CD14-positive monocyte (primary cell): ENCODE measurements at regions not wholly inside any gene's neighbourhood (a gene's known extent, or its start where the extent isn't known, plus 50 kb on each side); places are given as distances from the start of the nearest gene placed in this dataset.

Source experiments
- DNase-seq, 3 donors: peaks; one replicate each; pipeline ENCODE4 v3.0.0-alpha.2; 2011 to 2022
- H2AFZ ChIP-seq: 2 replicates; pipeline ENCODE4 v1.6.0; 2012; ENCODE audit warnings: mild to moderate bottlenecking, low read depth, low read length, inconsistent platforms; ENCODE audit not compliant: insufficient read depth, poor library complexity, severe bottlenecking
- H3K27ac ChIP-seq, 2 donors: 1 replicate in 1 of 2; 2 replicates in 1 of 2; pipeline ENCODE4 v1.5.1; 2012 to 2013; ENCODE audit warnings: low read length in 2 of 2, control low read depth in 1 of 2, inconsistent platforms in 1 of 2, low read depth in 1 of 2, mild to moderate bottlenecking in 1 of 2
- H3K27me3 ChIP-seq, 2 donors: one replicate each; pipeline versions ENCODE4 v1.6.0 to v1.6.1; 2011 to 2013; ENCODE audit warnings: low read length in 2 of 2; ENCODE audit not compliant: control insufficient read depth in 2 of 2, insufficient read depth in 2 of 2
- H3K36me3 ChIP-seq, 2 donors: replicated peaks in 1 of 2; 1 replicate in 1 of 2; 2 replicates in 1 of 2; pipeline versions ENCODE4 v1.5.1 to v1.6.1; 2012 to 2013; ENCODE audit warnings: low read length in 2 of 2, control low read depth in 1 of 2, inconsistent platforms in 1 of 2, mild to moderate bottlenecking in 1 of 2; ENCODE audit not compliant: insufficient read depth in 2 of 2, control insufficient read depth in 1 of 2
- H3K4me1 ChIP-seq, 2 donors: 1 replicate in 1 of 2; 2 replicates in 1 of 2; pipeline versions ENCODE4 v1.5.1 to v1.6.1; 2012 to 2013; ENCODE audit warnings: low read length in 2 of 2, control low read depth in 1 of 2, inconsistent platforms in 1 of 2, mild to moderate bottlenecking in 1 of 2, moderate library complexity in 1 of 2; ENCODE audit not compliant: insufficient read depth in 2 of 2, control insufficient read depth in 1 of 2
- H3K4me2 ChIP-seq: replicated peaks from 2 replicates; pipeline ENCODE3; 2012; ENCODE audit warnings: low read length, moderate library complexity, mild to moderate bottlenecking; ENCODE audit not compliant: poor library complexity, severe bottlenecking; ENCODE audit errors: extremely low read depth
- H3K4me3 ChIP-seq, 3 experiments: fragments of 200-600 bp in 1 of 3; sonication (generic) in 1 of 3; replicated peaks in 1 of 3; 1 replicate in 2 of 3; 2 replicates in 1 of 3; pipeline ENCODE4 v1.5.1; 2011 to 2013; ENCODE audit warnings: low read length in 3 of 3, mild to moderate bottlenecking in 3 of 3, control low read depth in 2 of 3, low read depth in 2 of 3, inconsistent platforms in 1 of 3, moderate library complexity in 1 of 3
- H3K79me2 ChIP-seq: 2 replicates; pipeline ENCODE4 v1.6.0; 2012; ENCODE audit warnings: mild to moderate bottlenecking, control low read depth, inconsistent platforms, low read length, moderate library complexity; ENCODE audit not compliant: insufficient read depth
- H3K9ac ChIP-seq: 2 replicates; pipeline ENCODE4 v1.6.0; 2017; ENCODE audit warnings: low read length, mild to moderate bottlenecking; ENCODE audit not compliant: insufficient read depth, poor library complexity, severe bottlenecking
- H3K9me3 ChIP-seq, 2 donors: replicated peaks in 1 of 2; 1 replicate in 1 of 2; 2 replicates in 1 of 2; pipeline versions ENCODE4 v1.5.1 to v1.6.1; 2012 to 2013; ENCODE audit warnings: low read length in 2 of 2, control low read depth in 1 of 2; ENCODE audit not compliant: control insufficient read depth in 1 of 2, insufficient read depth in 1 of 2
- H4K20me1 ChIP-seq: 2 replicates; pipeline ENCODE4 v1.6.0; 2012; ENCODE audit warnings: mild to moderate bottlenecking, low read length, control low read depth, moderate library complexity; ENCODE audit not compliant: insufficient read depth
- H3K27ac Mint-ChIP-seq, 7 donors: one replicate each; pipeline ENCODE4 v1.8.0; 2020; ENCODE audit warnings: mild to moderate bottlenecking in 7 of 7, mixed read lengths in 7 of 7, moderate library complexity in 6 of 7, inconsistent platforms in 2 of 7
- H3K27me3 Mint-ChIP-seq, 3 donors: one replicate each; pipeline ENCODE4 v1.8.0; 2021 to 2022; ENCODE audit warnings: low read depth in 3 of 3, mild to moderate bottlenecking in 3 of 3, mixed read lengths in 3 of 3, moderate library complexity in 3 of 3, inconsistent platforms in 1 of 3
- H3K36me3 Mint-ChIP-seq, 2 donors: one replicate each; pipeline ENCODE4 v1.8.0; 2020; ENCODE audit warnings: mixed read lengths in 2 of 2, inconsistent platforms in 1 of 2, mild to moderate bottlenecking in 1 of 2
- H3K4me1 Mint-ChIP-seq: one replicate; pipeline ENCODE4 v1.8.0; 2020; ENCODE audit warnings: mild to moderate bottlenecking, mixed read lengths
- H3K4me3 Mint-ChIP-seq, 2 donors: one replicate each; pipeline ENCODE4 v1.8.0; 2020; ENCODE audit warnings: mild to moderate bottlenecking in 2 of 2, mixed read lengths in 2 of 2, moderate library complexity in 1 of 2
- H3K9me3 Mint-ChIP-seq, 7 donors: one replicate each; pipeline ENCODE4 v1.8.0; 2020 to 2022; ENCODE audit warnings: mixed read lengths in 7 of 7, mild to moderate bottlenecking in 6 of 7, moderate library complexity in 6 of 7, inconsistent platforms in 2 of 7
- CTCF ChIP-seq: fragments of 200-600 bp; IDR thresholded peaks from one replicate; pipeline ENCODE4 v1.8.0; 2022; ENCODE audit warnings: antibody characterized with exemption, mild to moderate bottlenecking
- WGBS: methylation state at CpG from one replicate; pipeline ENCODE4 v1.1.5; 2013; ENCODE audit warnings: missing lambda C conversion rate; ENCODE audit not compliant: insufficient coverage; 5-methylcytosine and 5-hydroxymethylcytosine counted together
- intact Hi-C, 2 donors: fragments of 100-400 bp; cut with micrococcal nuclease; formaldehyde crosslinking; loops; one replicate each; pipeline versions ENCODE4 v1.15.0 to v1.15.1; 2023

GRCh38 chr22:49502126-49502826, 325.4 kb downstream of the BRD1 start:
- intact Hi-C loops = no loop called here
- H3K36me3 ChIP-seq = no peaks in the 10 kb centered on the region
- H3K4me3 Mint-ChIP-seq = no peak overlapping the region
- no peak overlapping the region for H3K27ac Mint-ChIP-seq
- 94% methylated on average over 7 of the region's 13 CpGs for WGBS
- peaks cover 0 to 3% of the 10 kb centered on the region in 2 donors for H3K36me3 Mint-ChIP-seq
- H3K4me3 ChIP-seq = no peak overlapping the region
- no peaks in the 10 kb centered on the region for H3K79me2 ChIP-seq
- peaks cover 0 to 14% (median 6%) of the 10 kb centered on the region in 7 donors for H3K9me3 Mint-ChIP-seq
- H4K20me1 ChIP-seq = no peaks in the 10 kb centered on the region
- H3K4me1 ChIP-seq = peaks cover 0 to 4% of the 10 kb centered on the region in 2 donors
- no peak overlapping the region for H3K27ac ChIP-seq
- peaks cover 0 to 1% (median 0%) of the 10 kb centered on the region in 3 donors for H3K27me3 Mint-ChIP-seq
- DNase-seq = no peak
- H3K9me3 ChIP-seq = peaks cover 0 to 6% of the 10 kb centered on the region in 2 donors
- no peak overlapping the region for H2AFZ ChIP-seq
- no peak overlapping the region for H3K4me2 ChIP-seq
- no peak overlapping the region for H3K9ac ChIP-seq
- no peak for TF ChIP-seq CTCF
- no peaks in the 10 kb centered on the region for H3K27me3 ChIP-seq
- H3K4me1 Mint-ChIP-seq = peaks cover 12% of the 10 kb centered on the region

- Mint-ChIP-seq H3K4me3 (no peak overlapping the region), H3K36me3 (peaks cover 0 to 3% of the 10 kb centered on the region in 2 donors), H3K9me3 (peaks cover 2 to 19% (median 6%) of the 10 kb centered on the region in 7 donors), H3K4me1 (peaks cover 5% of the 10 kb centered on the region), H3K27ac (no peak overlapping the region), H3K27me3 (peaks cover 0 to 1% (median 0%) of the 10 kb centered on the region in 3 donors)
- Histone ChIP-seq H3K27ac (no peak overlapping the region), H3K4me1 (no peaks in the 10 kb centered on the region), H3K27me3 (no peaks in the 10 kb centered on the region), H3K79me2 (no peaks in the 10 kb centered on the region), H3K9ac (no peak overlapping the region), H3K4me3 (no peak overlapping the region), H4K20me1 (no peaks in the 10 kb centered on the region), H3K9me3 (peaks cover 0 to 7% of the 10 kb centered on the region in 2 donors), H3K4me2 (no peak overlapping the region), H2AFZ (no peak overlapping the region), H3K36me3 (no peaks in the 10 kb centered on the region)
- intact Hi-C loops = no loop called here
- no peak for TF ChIP-seq CTCF
- 100% methylated on average over 2 of the region's 2 CpGs for WGBS
- no peak for DNase-seq
Measured at GRCh38 chr22:49500942-49501395, 326.7 kb downstream of the BRD1 start.
